ENCODE measurements at regions not wholly inside any gene's neighbourhood (a gene's known extent, or its start where the extent isn't known, plus 50 kb on each side); places are given as distances from the start of the nearest gene placed in this dataset.

- intact Hi-C loops (cut with DNase I): no loop called here
- Histone ChIP-seq H3K9me3 (peaks cover 0 to 3% of the 10 kb centered on the region in 2 donors), H3K4me1 (no peaks in the 10 kb centered on the region), H3K36me3 (no peaks in the 10 kb centered on the region), H3K27me3 (no peaks in the 10 kb centered on the region), H3K4me3 (no peak overlapping the region), H3K27ac (no peak overlapping the region)
- TF ChIP-seq CTCF (IDR thresholded peaks at IDR 0.05): no peak
- DNase-seq (no peak), ATAC-seq (no peak)
Observed at GRCh38 chr16:51807551-51807950, 656.5 kb upstream of the SALL1 start.

GRCh38 chr16:51801635-51802034 is 650.6 kb upstream of the SALL1 start:
- H3K4me1 ChIP-seq: no peaks in the 10 kb centered on the region
- no peaks in the 10 kb centered on the region for H3K27me3 ChIP-seq

GRCh38 chr16:51797669-51798259 is 646.7 kb upstream of the SALL1 start:
- ATAC-seq (no peak), DNase-seq (no peak)
- Histone ChIP-seq H3K4me3 (no peak overlapping the region), H3K4me1 (no peaks in the 10 kb centered on the region), H3K9me3 (no peaks in the 10 kb centered on the region), H3K27ac (no peak overlapping the region), H3K36me3 (no peaks in the 10 kb centered on the region), H3K27me3 (no peaks in the 10 kb centered on the region)
- intact Hi-C loops (cut with DNase I): no loop called here
- TF ChIP-seq CTCF (IDR thresholded peaks at IDR 0.05): no peak

More at GRCh38 chr16:51801635-51802034, 650.6 kb upstream of the SALL1 start:
- no peak for DNase-seq
- H3K36me3 ChIP-seq: no peaks in the 10 kb centered on the region
- no peak for ATAC-seq
- TF ChIP-seq CTCF (IDR thresholded peaks at IDR 0.05): no peak
- no peaks in the 10 kb centered on the region for H3K9me3 ChIP-seq
- H3K27ac ChIP-seq: no peak overlapping the region
- H3K4me3 ChIP-seq: no peak overlapping the region
- intact Hi-C loops (cut with DNase I): no loop called here

GRCh38 chr16:51779240-51779639 is 628.2 kb upstream of the SALL1 start:
- H3K27ac ChIP-seq: no peak overlapping the region
- intact Hi-C loops (cut with DNase I): no loop called here
- ATAC-seq (no peak), DNase-seq (no peak)
- no peaks in the 10 kb centered on the region for H3K27me3 ChIP-seq
- no peaks in the 10 kb centered on the region for H3K4me1 ChIP-seq
- no peak overlapping the region for H3K4me3 ChIP-seq
- TF ChIP-seq CTCF (IDR thresholded peaks at IDR 0.05): no peak
- no peaks in the 10 kb centered on the region for H3K36me3 ChIP-seq
- no peaks in the 10 kb centered on the region for H3K9me3 ChIP-seq

GRCh38 chr16:51773071-51773890 is 622.2 kb upstream of the SALL1 start:
- Histone ChIP-seq H3K9me3 (no peaks in the 10 kb centered on the region), H3K4me3 (no peak overlapping the region), H3K36me3 (no peaks in the 10 kb centered on the region), H3K27me3 (no peaks in the 10 kb centered on the region), H3K4me1 (no peaks in the 10 kb centered on the region), H3K27ac (no peak overlapping the region)
- no peak for DNase-seq
- TF ChIP-seq CTCF (IDR thresholded peaks at IDR 0.05): no peak
- intact Hi-C loops (cut with DNase I): no loop called here
- ATAC-seq: no peak
